ENCODE measurements at regions not wholly inside any gene's neighbourhood (a gene's known extent, or its start where the extent isn't known, plus 50 kb on each side); places are given as distances from the start of the nearest gene placed in this dataset.

GRCh38 chr2:15800495-15801329, 139.6 kb upstream of the MYCN start:
- ATAC-seq (ENCODE audit: insufficient number of reproducible peaks, low FRiP score, low read depth) (no peak), DNase-seq (ENCODE audit: low spot score) (no peak)
- TF ChIP-seq CTCF (IDR thresholded peaks at IDR 0.05): no peak
- Histone ChIP-seq H3K27ac (no peak overlapping the region), H3K36me3 (no peaks in the 10 kb centered on the region), H3K9me3 (no peaks in the 10 kb centered on the region), H3K27me3 (replicated peaks; ENCODE audit: insufficient read depth) (no peaks in the 10 kb centered on the region), H3K4me3 (no peak overlapping the region), H3K4me1 (ENCODE audit: control insufficient read depth in 1 of 2, low read depth in 2 of 2) (no peaks in the 10 kb centered on the region)

- Histone ChIP-seq H3K9me3 (no peaks in the 10 kb centered on the region), H3K27ac (no peak overlapping the region), H3K27me3 (replicated peaks; ENCODE audit: insufficient read depth) (no peaks in the 10 kb centered on the region), H3K4me3 (no peak overlapping the region), H3K36me3 (no peaks in the 10 kb centered on the region), H3K4me1 (ENCODE audit: control insufficient read depth in 1 of 2, low read depth in 2 of 2) (no peaks in the 10 kb centered on the region)
- ATAC-seq (ENCODE audit: insufficient number of reproducible peaks, low FRiP score, low read depth) (no peak), DNase-seq (ENCODE audit: low spot score) (no peak)
- TF ChIP-seq CTCF (IDR thresholded peaks at IDR 0.05): no peak
These were observed 138.9 kb upstream of the MYCN start for GRCh38 chr2:15801439-15801838.

DNA sequence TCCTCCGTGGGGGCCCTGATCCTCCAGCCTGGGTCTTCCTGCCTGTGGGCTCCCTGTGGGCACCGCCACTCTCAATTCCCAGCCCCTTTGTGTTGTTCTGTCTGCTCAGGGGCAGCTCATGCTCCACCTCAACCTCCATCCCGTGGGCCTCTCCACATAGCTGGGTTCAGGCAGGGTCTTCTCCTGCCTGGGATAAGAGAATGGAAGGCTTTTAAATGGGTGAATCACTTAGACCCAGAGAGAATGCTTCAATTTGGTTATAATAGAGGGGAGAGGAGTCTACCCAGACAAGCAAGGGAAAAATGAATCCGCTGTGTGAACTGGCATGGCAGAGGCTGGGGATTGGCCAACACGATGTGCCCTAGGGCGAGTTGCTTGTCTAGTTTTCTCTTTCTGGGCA, 138.4 kb upstream of the MYCN start:
- no peaks in the 10 kb centered on the region for H3K36me3 ChIP-seq
- no peak for ATAC-seq (ENCODE audit: insufficient number of reproducible peaks, low FRiP score, low read depth)
- H3K4me1 ChIP-seq (ENCODE audit: control insufficient read depth in 1 of 2, low read depth in 2 of 2): no peaks in the 10 kb centered on the region
- H3K9me3 ChIP-seq: no peaks in the 10 kb centered on the region
- no peak overlapping the region for H3K4me3 ChIP-seq
- no peaks in the 10 kb centered on the region for H3K27me3 ChIP-seq (replicated peaks; ENCODE audit: insufficient read depth)
- TF ChIP-seq CTCF (IDR thresholded peaks at IDR 0.05): no peak
- no peak for DNase-seq (ENCODE audit: low spot score)
- H3K27ac ChIP-seq: no peak overlapping the region

DNA sequence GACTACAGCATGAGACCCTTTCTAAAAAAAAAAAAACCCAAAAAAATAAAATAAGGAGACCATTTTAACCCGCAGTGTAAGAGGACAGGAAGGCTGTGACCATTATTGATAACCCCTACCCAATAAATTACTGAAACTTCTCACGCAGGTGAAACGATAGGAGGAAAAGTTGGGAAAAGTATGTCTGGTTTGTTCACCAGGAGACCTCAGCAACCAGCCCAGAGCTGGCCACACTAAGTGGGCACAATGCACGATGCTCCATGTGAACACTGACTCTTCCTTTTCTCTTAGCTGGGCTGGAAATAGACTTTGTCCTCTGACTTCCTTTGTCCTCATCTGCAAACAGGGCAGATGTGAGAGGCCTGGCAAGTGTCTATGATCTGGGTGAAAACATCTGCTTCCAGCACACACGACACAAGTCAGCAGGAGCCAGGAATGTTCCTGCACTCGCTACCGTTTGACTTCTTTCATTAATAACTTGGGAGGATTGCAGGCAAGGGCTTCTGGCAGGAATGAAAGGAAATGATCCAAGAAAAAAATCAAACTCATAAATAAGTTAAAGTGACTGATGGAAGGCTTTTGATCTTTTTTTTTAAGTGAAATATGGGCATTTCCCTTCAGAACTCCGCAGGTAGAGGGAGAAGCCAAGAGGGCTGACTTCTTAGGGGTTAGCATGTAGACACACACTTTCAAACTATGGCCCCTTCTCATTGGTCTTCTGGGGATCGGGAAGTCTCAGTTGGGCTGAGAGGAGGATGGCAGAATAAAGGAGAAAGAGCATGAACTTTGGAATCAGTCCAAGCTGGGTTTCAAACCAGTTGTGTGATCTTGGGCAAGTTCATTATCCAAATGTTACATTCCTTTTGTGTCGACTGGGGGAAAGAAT, 137.4 kb upstream of the MYCN start:
- Histone ChIP-seq H3K27ac (no peak overlapping the region), H3K4me3 (no peak overlapping the region), H3K36me3 (no peaks in the 10 kb centered on the region), H3K4me1 (ENCODE audit: control insufficient read depth in 1 of 2, low read depth in 2 of 2) (no peaks in the 10 kb centered on the region), H3K9me3 (no peaks in the 10 kb centered on the region), H3K27me3 (replicated peaks; ENCODE audit: insufficient read depth) (no peaks in the 10 kb centered on the region)
- no peak for DNase-seq (ENCODE audit: low spot score)
- ATAC-seq (ENCODE audit: insufficient number of reproducible peaks, low FRiP score, low read depth): no peak
- TF ChIP-seq CTCF (IDR thresholded peaks at IDR 0.05): no peak

GRCh38 chr2:15803543-15804245, 136.7 kb upstream of the MYCN start:
- H3K27me3 ChIP-seq (replicated peaks; ENCODE audit: insufficient read depth): no peaks in the 10 kb centered on the region
- ATAC-seq (ENCODE audit: insufficient number of reproducible peaks, low FRiP score, low read depth): no peak
- H3K4me3 ChIP-seq: no peak overlapping the region
- no peaks in the 10 kb centered on the region for H3K4me1 ChIP-seq (ENCODE audit: control insufficient read depth in 1 of 2, low read depth in 2 of 2)
- H3K9me3 ChIP-seq: no peaks in the 10 kb centered on the region
- TF ChIP-seq CTCF (IDR thresholded peaks at IDR 0.05): no peak
- no peak for DNase-seq (ENCODE audit: low spot score)
- H3K36me3 ChIP-seq: no peaks in the 10 kb centered on the region
- no peak overlapping the region for H3K27ac ChIP-seq

Measured in thoracic aorta (tissue), 2 donors.